SK-N-SH (cell line): ENCODE measurements at regions not wholly inside any gene's neighbourhood (a gene's known extent, or its start where the extent isn't known, plus 50 kb on each side); places are given as distances from the start of the nearest gene placed in this dataset.

Source experiments
- IRF3 ChIP-seq: fragments of 150-350 bp; IDR thresholded peaks from 2 replicates; pipeline ENCODE4 v1.6.1; 2016; ENCODE audit warnings: mild to moderate bottlenecking, low read depth, low read length
- MAX ChIP-seq: IDR thresholded peaks from 2 replicates; pipeline ENCODE4 v1.4.0; 2012; ENCODE audit warnings: low read depth
- MXI1 ChIP-seq: IDR thresholded peaks from 2 replicates; pipeline ENCODE4 v1.6.1; 2012; ENCODE audit warnings: mild to moderate bottlenecking, low read depth, low read length, improper control_type of control experiment
- NFIC ChIP-seq: IDR thresholded peaks from 2 replicates; pipeline ENCODE4 v1.4.0; 2012; ENCODE audit warnings: borderline replicate concordance
- NRF1 ChIP-seq: IDR thresholded peaks from 2 replicates; pipeline ENCODE4 v1.6.1; 2012; ENCODE audit warnings: low read depth, mild to moderate bottlenecking, low read length
- POLR2AphosphoS5 ChIP-seq: IDR thresholded peaks from 2 replicates; pipeline ENCODE4 v1.6.1; 2012; ENCODE audit warnings: low read depth, low read length
- RAD21 ChIP-seq: IDR thresholded peaks from 2 replicates; pipeline ENCODE4 v1.6.1; 2012; ENCODE audit warnings: mild to moderate bottlenecking, low read length
- RCOR1 ChIP-seq: fragments of 150-350 bp; IDR thresholded peaks from 2 replicates; pipeline ENCODE4 v1.6.1; 2017; ENCODE audit warnings: antibody characterized with exemption, low read length
- SIN3A ChIP-seq: IDR thresholded peaks from 2 replicates; pipeline ENCODE4 v1.6.1; 2012; ENCODE audit warnings: low read depth, mild to moderate bottlenecking, low read length, moderate library complexity, borderline replicate concordance
- SMC3 ChIP-seq: IDR thresholded peaks from 2 replicates; pipeline ENCODE4 v1.6.1; 2012; ENCODE audit warnings: low read depth, low read length, improper control_type of control experiment
- TAF1 ChIP-seq: IDR thresholded peaks from 2 replicates; pipeline ENCODE4 v1.6.1; 2012; ENCODE audit warnings: low read depth, mild to moderate bottlenecking, low read length, moderate library complexity, borderline replicate concordance
- TF ChIP-seq, protein P1 (sequence below): fragments of 200-600 bp; sonication (generic); IDR thresholded peaks from 2 replicates; pipeline ENCODE4 v1.6.1; 2017; ENCODE audit warnings: antibody characterized with exemption, mild to moderate bottlenecking, moderate library complexity
- TF ChIP-seq, protein P2 (sequence below): IDR thresholded peaks from 2 replicates; pipeline ENCODE4 v1.4.0; 2012; ENCODE audit warnings: low read depth, borderline replicate concordance

DNA sequence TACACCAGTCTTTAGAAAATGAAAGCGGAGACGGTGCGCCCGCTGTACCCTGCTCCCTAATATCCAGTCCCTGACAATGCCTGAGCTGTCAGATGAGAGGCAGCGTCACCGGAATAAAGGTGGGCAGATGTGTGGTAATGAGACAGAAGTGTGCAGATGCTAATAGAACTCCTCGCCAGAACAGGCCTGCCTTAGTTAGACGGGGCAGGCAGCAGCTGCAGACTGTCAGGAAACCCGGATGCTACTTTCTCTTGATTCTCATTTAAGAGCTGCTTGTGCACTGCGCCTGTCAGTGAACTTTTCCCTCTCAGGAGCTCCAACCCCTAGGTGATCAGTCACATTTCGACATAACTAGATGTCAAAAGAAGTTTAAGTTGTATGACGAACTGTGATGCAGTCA, 221.8 kb upstream of the IRX3 start:
- TF ChIP-seq, protein P1, sequence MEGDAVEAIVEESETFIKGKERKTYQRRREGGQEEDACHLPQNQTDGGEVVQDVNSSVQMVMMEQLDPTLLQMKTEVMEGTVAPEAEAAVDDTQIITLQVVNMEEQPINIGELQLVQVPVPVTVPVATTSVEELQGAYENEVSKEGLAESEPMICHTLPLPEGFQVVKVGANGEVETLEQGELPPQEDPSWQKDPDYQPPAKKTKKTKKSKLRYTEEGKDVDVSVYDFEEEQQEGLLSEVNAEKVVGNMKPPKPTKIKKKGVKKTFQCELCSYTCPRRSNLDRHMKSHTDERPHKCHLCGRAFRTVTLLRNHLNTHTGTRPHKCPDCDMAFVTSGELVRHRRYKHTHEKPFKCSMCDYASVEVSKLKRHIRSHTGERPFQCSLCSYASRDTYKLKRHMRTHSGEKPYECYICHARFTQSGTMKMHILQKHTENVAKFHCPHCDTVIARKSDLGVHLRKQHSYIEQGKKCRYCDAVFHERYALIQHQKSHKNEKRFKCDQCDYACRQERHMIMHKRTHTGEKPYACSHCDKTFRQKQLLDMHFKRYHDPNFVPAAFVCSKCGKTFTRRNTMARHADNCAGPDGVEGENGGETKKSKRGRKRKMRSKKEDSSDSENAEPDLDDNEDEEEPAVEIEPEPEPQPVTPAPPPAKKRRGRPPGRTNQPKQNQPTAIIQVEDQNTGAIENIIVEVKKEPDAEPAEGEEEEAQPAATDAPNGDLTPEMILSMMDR = no peak
- TF ChIP-seq NFIC (no peak), NRF1 (no peak), RAD21 (no peak), POLR2AphosphoS5 (no peak), SIN3A (no peak), MAX (no peak), TAF1 (no peak), SMC3 (no peak), IRF3 (no peak), MXI1 (no peak), RCOR1 (no peak)
- TF ChIP-seq, protein P2, sequence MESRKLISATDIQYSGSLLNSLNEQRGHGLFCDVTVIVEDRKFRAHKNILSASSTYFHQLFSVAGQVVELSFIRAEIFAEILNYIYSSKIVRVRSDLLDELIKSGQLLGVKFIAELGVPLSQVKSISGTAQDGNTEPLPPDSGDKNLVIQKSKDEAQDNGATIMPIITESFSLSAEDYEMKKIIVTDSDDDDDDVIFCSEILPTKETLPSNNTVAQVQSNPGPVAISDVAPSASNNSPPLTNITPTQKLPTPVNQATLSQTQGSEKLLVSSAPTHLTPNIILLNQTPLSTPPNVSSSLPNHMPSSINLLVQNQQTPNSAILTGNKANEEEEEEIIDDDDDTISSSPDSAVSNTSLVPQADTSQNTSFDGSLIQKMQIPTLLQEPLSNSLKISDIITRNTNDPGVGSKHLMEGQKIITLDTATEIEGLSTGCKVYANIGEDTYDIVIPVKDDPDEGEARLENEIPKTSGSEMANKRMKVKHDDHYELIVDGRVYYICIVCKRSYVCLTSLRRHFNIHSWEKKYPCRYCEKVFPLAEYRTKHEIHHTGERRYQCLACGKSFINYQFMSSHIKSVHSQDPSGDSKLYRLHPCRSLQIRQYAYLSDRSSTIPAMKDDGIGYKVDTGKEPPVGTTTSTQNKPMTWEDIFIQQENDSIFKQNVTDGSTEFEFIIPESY = no peak
